ENCODE measurements at regions not wholly inside any gene's neighbourhood (a gene's known extent, or its start where the extent isn't known, plus 50 kb on each side); places are given as distances from the start of the nearest gene placed in this dataset.
"Not testable (repeated sequence)": the region's sequence is repeated elsewhere in the genome, so short reads cannot be mapped to it uniquely, and the experiment has no call there.

- H3K27ac ChIP-seq, result no peak overlapping the region
- TF ChIP-seq CTCF (conservative IDR thresholded peaks at IDR 0.05), result no peak
Measured at GRCh38 chr7:110296321-110296720, 794.6 kb upstream of the LRRN3 start.

- no peak for TF ChIP-seq CTCF (conservative IDR thresholded peaks at IDR 0.05)
- H3K27ac ChIP-seq, result no peak overlapping the region
Measured at GRCh38 chr7:110307776-110308175, 783.2 kb upstream of the LRRN3 start.

DNA sequence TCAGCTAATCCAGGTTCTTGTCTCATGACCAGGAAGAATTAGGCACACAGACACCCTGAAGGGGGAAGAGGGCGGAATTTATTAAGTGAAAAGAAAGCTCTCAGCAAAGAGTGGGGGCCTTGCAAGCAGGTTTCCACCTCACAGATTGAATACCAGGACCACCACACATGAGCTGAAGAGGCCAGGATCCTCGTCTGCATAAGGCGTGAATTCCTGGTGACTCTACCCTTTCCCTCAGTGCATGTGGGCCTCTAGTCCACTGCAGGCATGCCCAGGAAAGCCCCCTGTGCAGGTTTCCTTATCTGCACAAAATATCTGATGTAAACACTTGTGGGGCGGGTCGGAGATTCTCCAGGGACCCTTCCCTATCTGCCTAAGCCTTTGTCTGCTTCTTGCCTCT lies 782.1 kb upstream of the LRRN3 start:
- TF ChIP-seq CTCF (conservative IDR thresholded peaks at IDR 0.05), result no peak
- no peak overlapping the region for H3K27ac ChIP-seq

GRCh38 chr7:110309941-110310340 lies 781.0 kb upstream of the LRRN3 start:
- no peak for TF ChIP-seq CTCF (conservative IDR thresholded peaks at IDR 0.05)
- H3K27ac ChIP-seq, result no peak overlapping the region

GRCh38 chr7:110311556-110311955 lies 779.4 kb upstream of the LRRN3 start:
- TF ChIP-seq CTCF (conservative IDR thresholded peaks at IDR 0.05), result no peak
- H3K27ac ChIP-seq, result no peak overlapping the region

DNA sequence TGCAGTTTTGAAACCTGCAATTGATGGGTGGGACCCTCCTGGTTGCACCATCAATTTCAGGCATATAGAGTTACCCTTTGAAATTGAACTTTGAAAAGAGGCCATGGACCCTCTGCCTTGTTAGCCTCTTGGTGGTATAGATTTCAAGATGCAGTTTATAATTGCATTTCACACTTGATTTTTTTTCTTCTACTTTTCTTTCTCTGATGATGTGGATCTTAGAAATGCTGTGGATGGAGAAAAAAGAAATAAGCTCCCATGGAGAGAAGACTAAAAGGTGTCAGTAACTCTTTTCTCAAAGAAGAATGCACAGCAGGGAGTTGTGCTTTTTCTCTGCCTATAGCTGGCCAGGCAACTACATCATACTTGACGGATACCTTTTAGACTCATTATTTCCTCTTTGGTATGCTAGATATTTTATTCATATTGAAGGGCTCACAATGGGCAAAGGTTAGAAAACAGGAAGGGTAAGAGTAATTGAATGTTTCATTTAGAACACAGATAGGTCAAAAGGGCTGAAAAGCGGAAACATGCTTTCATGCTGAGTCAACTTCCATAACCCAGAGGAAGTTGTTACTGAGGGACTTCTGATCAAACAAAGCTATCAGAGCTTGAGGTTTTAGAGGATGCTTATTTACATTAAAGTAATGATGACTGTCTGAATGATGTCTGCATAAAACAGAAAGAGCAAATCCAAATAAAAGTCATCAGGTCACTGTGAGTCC lies 773.2 kb upstream of the LRRN3 start:
- no peak overlapping the region for H3K27ac ChIP-seq
- no peak for TF ChIP-seq CTCF (conservative IDR thresholded peaks at IDR 0.05)

- not testable (repeated sequence) for H3K27ac ChIP-seq
Measured at GRCh38 chr7:110320285-110320684, 770.6 kb upstream of the LRRN3 start.

GRCh38 chr7:110322796-110323195 lies 768.1 kb upstream of the LRRN3 start:
- no peak for TF ChIP-seq CTCF (conservative IDR thresholded peaks at IDR 0.05)
- H3K27ac ChIP-seq, result no peak overlapping the region

Data from VCaP (cell line).